Calu3 (cell line): ENCODE measurements at regions not wholly inside any gene's neighbourhood (a gene's known extent, or its start where the extent isn't known, plus 50 kb on each side); places are given as distances from the start of the nearest gene placed in this dataset.

Experiments
- BruUV-seq: library from RNA; stranded (reverse); fragments of 400-500 nt; replicated peaks from 2 replicates; lab custom pipeline; 2021; lab: Mats Ljungman, UMichigan
- CTCF ChIA-PET: fragments of 300-600 bp; sonication (Branson Sonifier 250); formaldehyde crosslinking; loops from one replicate; lab custom pipeline; 2022; ENCODE audit warnings: antibody characterized with exemption; lab: Charles Lee
- DNase-seq: peaks from one replicate; pipeline ENCODE4 v3.0.0; 2022
- H3K27ac Mint-ChIP-seq: one replicate; pipeline ENCODE4 v1.8.0; 2022; ENCODE audit warnings: mixed read lengths; ENCODE audit not compliant: unreplicated experiment
- H3K27me3 Mint-ChIP-seq: one replicate; pipeline ENCODE4 v1.8.0; 2022; ENCODE audit warnings: mixed read lengths; ENCODE audit not compliant: unreplicated experiment
- H3K36me3 Mint-ChIP-seq: one replicate; pipeline ENCODE4 v1.8.0; 2022; ENCODE audit warnings: mild to moderate bottlenecking, moderate library complexity, mixed read lengths; ENCODE audit not compliant: insufficient read depth, unreplicated experiment
- H3K4me1 Mint-ChIP-seq: one replicate; pipeline ENCODE4 v1.8.0; 2022; ENCODE audit warnings: mild to moderate bottlenecking, low read depth, mixed read lengths; ENCODE audit not compliant: unreplicated experiment
- H3K4me3 Mint-ChIP-seq: one replicate; pipeline ENCODE4 v1.8.0; 2022; ENCODE audit warnings: mild to moderate bottlenecking, low read depth, moderate library complexity, mixed read lengths; ENCODE audit not compliant: unreplicated experiment
- H3K9me3 Mint-ChIP-seq: one replicate; pipeline ENCODE4 v1.8.0; 2022; ENCODE audit warnings: low read depth, mixed read lengths; ENCODE audit not compliant: unreplicated experiment
- CTCF ChIP-seq: fragments of 200-600 bp; IDR thresholded peaks from one replicate; pipeline ENCODE4 v1.8.0; 2022; ENCODE audit warnings: antibody characterized with exemption; ENCODE audit not compliant: unreplicated experiment
- intact Hi-C: fragments of 100-400 bp; cut with micrococcal nuclease; formaldehyde crosslinking; loops from one replicate; pipeline ENCODE4 v1.10.0; 2022; ENCODE audit not compliant: unreplicated experiment

- intact Hi-C loops: no loop called here
- H3K4me1 Mint-ChIP-seq: no peaks in the 10 kb centered on the region
- H3K27me3 Mint-ChIP-seq: peaks cover 9% of the 10 kb centered on the region
- CTCF ChIA-PET: no interaction called here
- BruUV-seq: no TSS peak
- no peak for DNase-seq
- TF ChIP-seq CTCF: no peak
- H3K9me3 Mint-ChIP-seq: peaks cover 4% of the 10 kb centered on the region
- H3K27ac Mint-ChIP-seq: no peak overlapping the region
- no peak overlapping the region for H3K4me3 Mint-ChIP-seq
- H3K36me3 Mint-ChIP-seq: no peaks in the 10 kb centered on the region
Measured at GRCh38 chr14:81715731-81716130, 182.1 kb upstream of the SEL1L start.

GRCh38 chr14:81716953-81717352 is 183.3 kb upstream of the SEL1L start:
- Mint-ChIP-seq H3K36me3 (no peaks in the 10 kb centered on the region), H3K4me1 (no peaks in the 10 kb centered on the region), H3K27ac (no peak overlapping the region), H3K9me3 (peaks cover 4% of the 10 kb centered on the region), H3K27me3 (peaks cover 9% of the 10 kb centered on the region), H3K4me3 (no peak overlapping the region)
- CTCF ChIA-PET: no interaction called here
- intact Hi-C loops: no loop called here
- DNase-seq: no peak
- no peak for TF ChIP-seq CTCF
- no TSS peak for BruUV-seq

DNA sequence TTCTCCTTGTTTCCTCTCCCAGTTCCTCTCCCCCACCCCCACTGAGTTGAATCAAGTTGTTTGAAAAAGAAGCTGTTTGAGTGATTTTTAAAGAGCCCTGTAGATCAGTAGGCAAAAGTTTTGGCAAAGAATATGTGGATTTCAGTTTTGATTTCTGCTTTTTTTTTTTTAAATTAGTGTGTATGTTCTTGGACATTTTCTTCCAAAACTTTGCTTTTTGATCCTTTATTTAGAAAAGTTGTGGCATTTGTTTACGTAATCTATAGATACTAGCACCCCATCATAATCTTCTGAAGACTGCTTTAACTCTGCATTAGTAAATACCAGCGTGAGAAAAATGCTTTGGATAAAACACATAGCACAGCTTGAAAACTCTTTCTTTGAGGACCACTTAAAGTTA is 190.3 kb upstream of the SEL1L start:
- TF ChIP-seq CTCF: no peak
- H3K4me3 Mint-ChIP-seq: no peak overlapping the region
- BruUV-seq: no TSS peak
- no peaks in the 10 kb centered on the region for H3K27me3 Mint-ChIP-seq
- intact Hi-C loops: no loop called here
- no peaks in the 10 kb centered on the region for H3K4me1 Mint-ChIP-seq
- CTCF ChIA-PET: no interaction called here
- no peak overlapping the region for H3K27ac Mint-ChIP-seq
- no peak for DNase-seq
- no peaks in the 10 kb centered on the region for H3K9me3 Mint-ChIP-seq
- no peaks in the 10 kb centered on the region for H3K36me3 Mint-ChIP-seq

- Mint-ChIP-seq H3K4me1 (no peaks in the 10 kb centered on the region), H3K27me3 (no peaks in the 10 kb centered on the region), H3K27ac (no peak overlapping the region), H3K9me3 (no peaks in the 10 kb centered on the region), H3K36me3 (no peaks in the 10 kb centered on the region), H3K4me3 (no peak overlapping the region)
- no peak for TF ChIP-seq CTCF
- BruUV-seq: no TSS peak
- no peak for DNase-seq
- CTCF ChIA-PET: no interaction called here
- intact Hi-C loops: no loop called here
Measured at GRCh38 chr14:81727218-81727617, 193.6 kb upstream of the SEL1L start.

DNA sequence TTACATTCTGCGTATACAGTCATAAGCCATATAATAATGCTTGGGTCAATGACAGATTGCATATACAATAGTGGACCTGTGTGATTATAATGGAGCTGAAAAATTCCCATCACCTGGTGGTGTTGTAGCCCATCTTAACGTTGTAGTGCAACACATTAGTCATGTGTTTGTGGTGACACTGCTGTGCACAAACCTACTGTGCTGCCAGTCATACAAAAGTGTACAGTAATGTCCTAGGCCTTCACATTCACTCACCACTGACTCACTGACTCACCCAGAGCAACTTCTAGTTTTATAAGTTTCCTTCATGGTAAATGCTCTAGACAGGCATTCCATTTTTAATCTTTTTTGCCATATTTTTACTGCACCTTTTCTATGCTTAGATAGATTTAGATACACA is 194.8 kb upstream of the SEL1L start:
- Mint-ChIP-seq H3K4me1 (no peaks in the 10 kb centered on the region), H3K4me3 (no peak overlapping the region), H3K36me3 (no peaks in the 10 kb centered on the region), H3K27ac (no peak overlapping the region), H3K9me3 (no peaks in the 10 kb centered on the region), H3K27me3 (no peaks in the 10 kb centered on the region)
- BruUV-seq: no TSS peak
- intact Hi-C loops: no loop called here
- CTCF ChIA-PET: no interaction called here
- DNase-seq: no peak
- TF ChIP-seq CTCF: no peak
